HG03442 (cell line): ENCODE measurements at regions not wholly inside any gene's neighbourhood (a gene's known extent, or its start where the extent isn't known, plus 50 kb on each side); places are given as distances from the start of the nearest gene placed in this dataset.

Experiments used
- ATAC-seq: cut with Tn5 transposase; IDR thresholded peaks from one replicate; pipeline ENCODE4 v1.9.1; 2021; ENCODE audit warnings: mild to moderate bottlenecking, moderate library complexity; ENCODE audit not compliant: unreplicated experiment

DNA sequence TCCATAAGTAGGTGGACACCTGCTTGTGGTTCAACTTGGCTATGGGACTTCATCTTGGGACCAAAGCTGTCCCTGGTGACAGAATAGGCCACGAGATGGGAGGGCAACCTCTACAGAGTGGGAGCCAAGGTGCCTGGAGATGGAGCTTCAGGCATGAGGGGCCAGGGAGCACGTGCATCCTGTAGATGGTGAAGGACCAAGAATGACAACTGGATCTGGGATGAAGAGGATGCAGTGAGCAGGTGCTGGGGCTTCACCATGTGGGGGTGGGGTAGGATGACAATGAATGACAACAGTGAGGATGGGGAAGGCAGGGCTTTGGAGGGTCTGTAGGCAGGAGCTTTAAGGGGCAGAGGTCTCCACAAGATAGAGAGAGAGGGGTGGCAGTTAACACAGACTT lies 372.0 kb upstream of the B3GAT1 start:
- ATAC-seq, result no peak

GRCh38 chr11:134783234-134783633 lies 371.2 kb upstream of the B3GAT1 start:
- no peak for ATAC-seq

DNA sequence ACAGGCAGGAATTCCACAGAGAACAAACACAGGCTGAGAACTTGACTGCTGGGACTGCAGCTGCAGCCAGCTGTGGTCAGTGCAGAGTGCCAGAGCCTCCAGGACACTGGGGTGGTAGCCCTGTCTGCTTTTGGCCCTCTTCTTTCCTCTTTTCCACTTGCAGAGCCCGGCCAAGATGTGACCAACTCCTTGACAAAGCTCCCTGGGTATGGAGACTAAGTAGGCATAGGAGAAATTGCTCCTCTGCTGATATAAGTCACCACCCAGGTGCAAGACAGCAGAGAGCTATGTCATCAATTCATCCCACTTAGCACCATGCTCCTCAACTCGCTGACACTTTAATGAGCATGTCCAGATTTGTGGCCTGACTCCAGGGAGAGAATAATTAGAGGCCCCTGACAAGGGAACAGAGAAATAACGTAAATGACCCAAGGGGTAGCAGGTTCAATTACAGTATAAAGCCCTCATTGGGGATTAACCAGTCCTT lies 369.4 kb upstream of the B3GAT1 start:
- no peak for ATAC-seq

DNA sequence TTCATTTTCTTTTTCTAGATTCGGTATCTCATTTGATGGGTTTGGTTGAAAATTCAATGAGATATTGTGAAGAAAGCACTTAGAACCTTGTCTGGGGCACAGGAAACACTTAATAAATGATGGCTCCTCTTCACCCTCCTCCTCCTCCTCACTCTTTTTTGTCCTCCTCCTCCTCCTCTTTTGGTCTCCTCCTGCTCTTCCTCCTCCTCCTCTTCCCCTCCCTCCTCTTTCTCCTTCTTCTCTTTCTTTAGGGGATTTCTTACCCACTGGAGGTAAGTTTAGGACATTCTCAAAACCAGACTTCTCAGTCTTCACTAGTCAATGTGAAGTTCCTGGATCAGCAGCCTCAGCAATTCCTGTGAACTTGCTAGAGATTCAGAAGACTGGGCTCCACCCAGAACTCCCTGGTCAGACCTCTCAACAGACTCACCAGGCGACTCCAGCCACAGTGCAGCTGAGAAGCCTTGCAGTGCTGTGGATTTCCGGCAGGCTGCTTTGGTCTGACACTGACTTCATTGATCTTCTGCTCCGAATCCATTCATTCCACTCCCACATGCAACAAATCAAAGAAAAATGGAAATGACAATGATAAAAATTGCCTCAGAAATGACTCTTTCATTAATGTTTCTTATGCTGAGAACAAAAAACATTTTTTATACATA lies 368.6 kb upstream of the B3GAT1 start:
- no peak for ATAC-seq

DNA sequence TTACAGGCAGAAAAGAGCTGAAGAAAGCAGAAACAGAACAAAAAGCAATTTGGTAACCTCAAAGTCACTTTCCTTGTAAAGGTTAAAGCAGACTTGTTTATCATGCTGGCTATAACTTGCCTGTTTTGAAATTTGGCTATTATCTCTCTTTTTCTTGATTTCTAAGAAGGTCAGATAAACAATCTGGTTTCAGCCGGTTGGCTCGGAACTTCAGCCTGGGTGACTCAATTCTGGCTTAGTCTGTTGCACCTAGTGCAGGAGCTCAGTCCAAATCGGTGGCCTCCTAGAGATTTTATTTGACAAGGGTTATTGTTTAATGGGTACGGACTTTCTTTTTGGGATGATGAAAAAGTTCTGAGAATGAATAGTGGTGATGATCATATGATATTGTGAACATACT lies 367.1 kb upstream of the B3GAT1 start:
- ATAC-seq, result no peak

- no peak for ATAC-seq
Measured at GRCh38 chr11:134768463-134768862, 356.4 kb upstream of the B3GAT1 start.

DNA sequence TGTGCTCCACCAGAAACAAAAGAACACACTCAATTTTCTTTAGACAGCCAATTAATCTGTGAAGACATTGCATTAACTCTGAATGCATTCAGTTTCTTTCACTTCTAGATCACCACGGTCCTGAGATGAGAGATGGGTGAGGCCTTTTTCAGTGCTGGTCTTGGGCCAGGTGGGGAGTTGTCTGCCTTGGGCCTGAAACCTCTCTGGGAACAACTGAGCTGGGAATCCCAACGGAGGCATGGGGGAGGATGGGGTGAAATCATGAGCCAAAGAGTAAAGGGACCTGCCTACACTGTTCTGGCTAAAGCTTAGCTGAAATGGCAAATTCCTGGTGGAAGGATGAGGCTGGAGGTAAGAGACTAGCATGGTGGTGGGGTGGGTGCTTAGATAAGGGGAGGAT lies 353.5 kb upstream of the B3GAT1 start:
- ATAC-seq, result no peak

GRCh38 chr11:134764966-134765365 lies 352.9 kb upstream of the B3GAT1 start:
- ATAC-seq, result no peak

DNA sequence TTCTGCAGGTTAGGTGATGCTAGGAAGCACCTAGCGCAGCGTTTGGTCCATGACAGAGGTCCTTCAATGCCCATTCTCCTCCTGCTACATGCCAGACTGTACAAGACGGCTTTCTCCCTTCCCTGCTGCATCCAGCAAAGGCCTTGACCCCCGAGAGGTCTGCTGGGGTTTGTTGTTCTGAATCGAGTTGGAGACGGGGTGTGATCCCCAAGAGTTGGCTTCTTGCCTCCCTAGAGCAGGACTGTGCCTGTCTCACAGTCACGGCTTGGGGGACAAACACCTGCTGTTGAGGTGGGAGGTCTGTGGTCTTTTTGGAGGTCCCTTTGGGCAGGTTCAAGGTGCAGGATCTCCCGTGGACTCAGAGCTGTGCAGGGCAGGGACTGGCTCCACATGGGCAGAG lies 352.3 kb upstream of the B3GAT1 start:
- ATAC-seq, result no peak

- no peak for ATAC-seq
Measured at GRCh38 chr11:134763030-134763388, 351.0 kb upstream of the B3GAT1 start.

DNA sequence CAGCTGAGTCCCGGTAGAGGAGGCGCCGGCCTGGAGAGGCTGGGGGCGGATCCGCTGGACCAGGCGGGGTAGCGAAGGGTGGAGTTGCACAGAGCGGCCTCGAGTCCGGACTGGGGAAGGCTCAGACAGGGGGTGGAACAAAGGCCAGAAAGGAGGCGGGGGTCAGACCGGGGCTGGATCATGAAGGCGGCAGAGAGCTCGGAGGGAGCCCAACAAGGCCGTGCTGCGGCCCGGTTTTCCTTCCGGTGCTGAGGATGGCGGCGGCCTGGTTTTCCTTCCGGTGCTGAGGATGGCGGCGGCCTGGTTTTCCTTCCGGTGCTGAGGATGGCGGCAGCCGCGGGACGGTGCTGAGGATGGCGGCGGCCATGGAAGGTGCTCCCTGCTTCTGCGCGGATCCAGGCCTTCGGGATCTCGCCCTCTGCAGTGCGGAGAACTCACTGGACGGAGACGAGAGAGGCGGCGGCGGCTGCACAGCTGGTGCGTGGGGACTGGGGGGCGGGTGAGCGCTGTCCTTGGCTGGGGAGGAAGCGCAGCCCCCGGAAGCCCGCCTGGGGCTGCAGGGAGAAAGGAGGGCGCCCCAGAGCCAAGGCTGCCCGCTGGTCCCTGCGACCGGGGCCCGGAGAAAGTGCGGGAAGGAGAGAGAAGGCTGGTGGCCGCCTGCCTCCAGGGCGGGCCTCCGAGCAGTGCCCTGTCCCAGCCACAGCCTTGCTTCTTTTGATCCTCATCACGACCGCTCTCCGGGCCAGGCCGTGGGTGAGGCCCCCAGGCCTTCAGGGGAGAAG lies 350.4 kb upstream of the B3GAT1 start:
- no peak for ATAC-seq

DNA sequence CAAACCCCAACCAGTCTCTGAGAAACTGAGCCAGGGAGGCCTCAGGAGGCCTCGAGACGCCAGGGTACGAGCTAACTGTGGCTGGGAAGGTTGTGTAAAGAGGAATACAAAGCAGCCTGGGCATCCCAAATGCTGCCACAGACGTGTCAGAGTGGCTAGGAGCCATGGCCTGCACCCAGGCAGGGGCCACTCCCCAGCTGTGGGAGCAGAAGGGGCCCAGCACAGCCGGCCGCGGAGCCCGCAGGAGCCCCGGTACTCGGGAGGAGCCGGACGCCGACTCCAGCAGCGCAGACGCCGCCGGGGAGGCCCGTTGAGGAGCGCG lies 349.8 kb upstream of the B3GAT1 start:
- ATAC-seq, result no peak

GRCh38 chr11:134761386-134761785 lies 349.3 kb upstream of the B3GAT1 start:
- ATAC-seq, result no peak

DNA sequence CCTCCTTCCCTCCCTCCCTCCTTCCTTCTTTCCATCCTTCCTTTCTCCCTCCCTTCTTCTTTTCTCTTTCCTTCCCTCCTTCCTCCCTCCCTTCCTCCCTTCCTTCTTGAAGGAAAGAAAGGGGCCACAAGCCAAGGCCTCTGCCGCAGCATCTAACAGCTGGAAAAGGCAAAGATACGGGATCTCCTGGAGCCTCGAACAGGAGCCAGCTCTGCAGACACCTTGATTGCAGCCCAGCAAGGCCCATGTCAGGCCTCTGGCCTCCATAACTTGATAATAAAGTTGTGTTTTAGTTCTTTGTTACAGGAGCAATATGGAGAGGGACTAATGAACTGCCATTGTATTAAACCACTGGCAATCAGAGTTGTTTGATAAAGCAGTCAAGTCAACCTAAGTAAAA lies 348.9 kb upstream of the B3GAT1 start:
- no peak for ATAC-seq

DNA sequence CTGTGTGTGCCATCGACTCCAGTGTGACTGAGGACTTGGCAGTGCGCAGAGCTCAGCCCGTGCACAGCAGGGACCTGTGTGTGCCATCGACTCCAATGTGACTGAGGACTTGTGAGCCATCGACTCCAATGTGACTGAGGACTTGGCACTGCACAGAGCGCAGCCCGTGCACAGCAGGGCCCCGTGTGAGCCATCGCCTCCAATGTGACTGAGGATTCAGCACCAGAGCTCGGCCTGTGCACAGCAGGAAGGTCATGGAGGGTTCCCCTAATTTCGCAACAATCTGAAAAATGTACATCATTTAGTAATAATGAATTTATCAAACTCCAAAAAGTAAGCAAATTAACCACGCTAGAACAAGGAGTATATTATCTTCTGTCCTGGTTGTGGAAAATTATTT lies 348.3 kb upstream of the B3GAT1 start:
- ATAC-seq, result no peak

DNA sequence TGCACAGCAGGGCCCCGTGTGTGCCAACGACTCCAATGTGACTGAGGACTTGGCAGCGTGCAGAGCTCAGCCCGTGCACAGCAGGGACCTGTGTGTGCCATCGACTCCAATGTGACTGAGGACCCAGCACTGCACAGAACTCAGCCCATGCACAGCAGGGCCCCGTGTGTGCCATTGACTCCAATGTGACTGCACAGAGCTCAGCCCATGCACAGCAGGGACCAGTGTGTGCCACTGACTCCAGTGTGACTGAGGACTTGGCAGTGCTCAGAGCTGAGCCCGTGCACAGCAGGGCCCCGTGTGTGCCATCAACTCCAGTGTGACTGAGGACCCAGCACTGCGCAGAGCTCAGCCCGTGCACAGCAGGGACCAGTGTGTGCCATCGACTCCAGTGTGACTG lies 347.8 kb upstream of the B3GAT1 start:
- no peak for ATAC-seq

GRCh38 chr11:134759274-134759673 lies 347.2 kb upstream of the B3GAT1 start:
- no peak for ATAC-seq

DNA sequence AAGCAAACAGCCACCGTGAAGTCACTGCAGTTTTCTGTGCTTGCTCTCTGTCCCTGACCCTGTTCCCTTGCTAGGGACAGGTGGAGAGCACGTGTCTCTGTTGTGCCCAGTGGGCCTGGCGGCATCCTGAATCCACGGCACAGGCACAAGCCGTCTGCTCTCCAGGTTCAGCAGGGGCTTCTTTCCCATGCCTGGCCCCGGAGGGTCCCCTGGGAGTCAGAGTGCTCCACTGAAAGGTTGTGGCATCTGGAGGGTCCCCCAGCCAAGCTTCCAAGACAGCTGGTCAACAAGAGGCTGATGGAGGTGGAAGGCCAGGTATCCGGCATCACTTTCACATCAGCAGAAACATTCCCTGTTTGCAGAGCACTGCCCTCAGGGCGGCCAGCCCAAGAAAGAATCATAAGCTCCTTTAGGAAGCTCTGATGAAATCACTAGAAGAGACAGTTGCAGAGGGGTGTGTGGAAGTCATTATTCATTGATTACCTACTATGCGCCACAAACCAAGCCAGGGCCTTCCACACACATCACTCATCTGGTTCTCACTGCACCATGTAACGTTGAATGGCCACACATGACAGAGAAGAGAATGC lies 346.4 kb upstream of the B3GAT1 start:
- ATAC-seq, result no peak

- ATAC-seq, result no peak
Measured at GRCh38 chr11:134757633-134758032, 345.6 kb upstream of the B3GAT1 start.

GRCh38 chr11:134756811-134757540 lies 344.9 kb upstream of the B3GAT1 start:
- no peak for ATAC-seq

DNA sequence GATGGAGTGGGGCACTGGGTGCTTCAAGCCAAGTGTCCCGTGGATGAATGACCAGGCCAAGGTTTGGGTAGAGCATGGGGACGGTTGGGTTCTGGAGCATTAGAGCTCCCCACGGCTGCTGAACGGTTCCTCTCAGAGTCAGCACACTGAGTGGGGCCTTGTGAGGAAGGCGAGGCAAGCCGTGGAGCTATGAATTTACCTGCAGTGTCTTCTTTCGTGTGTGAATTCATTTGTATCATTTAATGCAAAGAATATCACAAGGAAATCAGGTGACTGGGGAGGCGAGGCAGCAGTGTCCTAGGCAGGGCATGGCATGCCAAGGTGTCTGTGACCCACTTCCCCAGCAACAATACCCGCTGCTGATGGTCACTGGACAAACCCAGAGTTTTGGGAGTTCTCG lies 343.5 kb upstream of the B3GAT1 start:
- ATAC-seq, result no peak
